Keratinocyte (primary cell): ENCODE measurements at regions not wholly inside any gene's neighbourhood (a gene's known extent, or its start where the extent isn't known, plus 50 kb on each side); places are given as distances from the start of the nearest gene placed in this dataset.

Experiments used
- DNase-seq: peaks from one replicate; pipeline ENCODE4 v3.0.0-alpha.2; 2011; ENCODE audit warnings: low read depth, missing footprints, low spot score
- FAIRE-seq: peaks from 2 replicates; lab custom pipeline; 2011; peaks lifted over from hg19 to GRCh38; lab: Jason Lieb, UNC
- H2AFZ ChIP-seq: 2 replicates; pipeline ENCODE4 v1.6.0; 2012; ENCODE audit warnings: low read length, control low read depth, inconsistent platforms; ENCODE audit not compliant: control insufficient read depth
- H3K27ac ChIP-seq: 2 replicates; pipeline ENCODE4 v1.5.1; 2011; ENCODE audit warnings: low read length; ENCODE audit not compliant: control insufficient read depth, insufficient read depth
- H3K27me3 ChIP-seq: 3 replicates; pipeline ENCODE4 v1.6.0; 2011; ENCODE audit warnings: low read length; ENCODE audit not compliant: control insufficient read depth, insufficient read depth; ENCODE audit errors: extremely low read depth
- H3K36me3 ChIP-seq, 2 experiments: 2 replicates in 1 of 2; 3 replicates in 1 of 2; pipeline ENCODE4 v1.5.1; 2011; ENCODE audit warnings: low read length in 2 of 2, mild to moderate bottlenecking in 1 of 2; ENCODE audit not compliant: control insufficient read depth in 2 of 2, insufficient read depth in 2 of 2; ENCODE audit errors: extremely low read depth in 1 of 2
- H3K4me1 ChIP-seq: 3 replicates; pipeline ENCODE4 v1.5.1; 2011; ENCODE audit warnings: low read length; ENCODE audit not compliant: control insufficient read depth, insufficient read depth; ENCODE audit errors: extremely low read depth
- H3K4me2 ChIP-seq: 3 replicates; pipeline ENCODE4 v1.6.0; 2011; ENCODE audit warnings: low read depth, low read length; ENCODE audit not compliant: control insufficient read depth, insufficient read depth; ENCODE audit errors: extremely low read depth
- H3K4me3 ChIP-seq, 3 experiments: fragments of 200-600 bp in 1 of 3; sonication (generic) in 1 of 3; 2 replicates in 2 of 3; 3 replicates in 1 of 3; pipeline ENCODE4 v1.5.1; 2011 to 2016; ENCODE audit warnings: low read length in 3 of 3, mild to moderate bottlenecking in 3 of 3, control low read depth in 2 of 3, inconsistent platforms in 1 of 3, low read depth in 1 of 3, mixed read lengths in 1 of 3, mixed run types in 1 of 3, moderate library complexity in 1 of 3; ENCODE audit not compliant: control insufficient read depth in 2 of 3, insufficient read depth in 2 of 3; ENCODE audit errors: extremely low read depth in 1 of 3
- H3K79me2 ChIP-seq: 2 replicates; pipeline ENCODE4 v1.6.0; 2012; ENCODE audit warnings: low read length; ENCODE audit not compliant: control insufficient read depth, insufficient read depth
- H3K9ac ChIP-seq: 3 replicates; pipeline ENCODE4 v1.6.0; 2011; ENCODE audit warnings: low read length; ENCODE audit not compliant: control insufficient read depth, insufficient read depth; ENCODE audit errors: extremely low read depth
- H3K9me1 ChIP-seq: 3 replicates; pipeline ENCODE4 v1.6.0; 2011; ENCODE audit warnings: low read length; ENCODE audit not compliant: control insufficient read depth, insufficient read depth; ENCODE audit errors: extremely low read depth
- H3K9me3 ChIP-seq: 2 replicates; pipeline ENCODE4 v1.5.1; 2012; ENCODE audit warnings: low read depth, low read length; ENCODE audit not compliant: control insufficient read depth
- H4K20me1 ChIP-seq: 3 replicates; pipeline ENCODE4 v1.6.0; 2011; ENCODE audit warnings: low read length; ENCODE audit not compliant: control insufficient read depth, insufficient read depth; ENCODE audit errors: extremely low read depth
- CTCF ChIP-seq, 3 experiments: IDR thresholded peaks in 1 of 3; conservative IDR thresholded peaks in 1 of 3; optimal IDR thresholded peaks in 1 of 3; 2 replicates in 2 of 3; 3 replicates in 1 of 3; pipeline versions ENCODE3 to v1.5.1; 2011; ENCODE audit warnings: low read length in 3 of 3, mild to moderate bottlenecking in 3 of 3, moderate library complexity in 2 of 3, control low read depth in 1 of 3, inconsistent platforms in 1 of 3; ENCODE audit not compliant: insufficient read depth in 2 of 3; ENCODE audit errors: extremely low read depth in 1 of 3
- EZH2 ChIP-seq: IDR thresholded peaks from one replicate; pipeline ENCODE4 v1.6.1; 2012; ENCODE audit warnings: inconsistent platforms, mild to moderate bottlenecking, low read length, moderate library complexity
- dilution Hi-C: fragments of 300-500 bp; cut with MboI; formaldehyde crosslinking; loops from one replicate; pipeline ENCODE4 v1.7.0; 2020; ENCODE audit warnings: low sequenced_read_pairs; ENCODE audit not compliant: extremely low pct_ligation_motif_present

GRCh38 chr3:38970851-38971638, 80.7 kb downstream of the SCN11A start:
- Histone ChIP-seq H2AFZ (no peak overlapping the region), H3K79me2 (no peaks in the 10 kb centered on the region), H3K27me3 (no peaks in the 10 kb centered on the region), H3K9ac (no peak overlapping the region), H3K36me3 (no peaks in the 10 kb centered on the region), H3K9me3 (peaks cover 7% of the 10 kb centered on the region), H3K27ac (no peak overlapping the region), H3K4me3 (no peak overlapping the region), H4K20me1 (no peaks in the 10 kb centered on the region), H3K4me2 (no peak overlapping the region), H3K9me1 (no peaks in the 10 kb centered on the region), H3K4me1 (peaks cover 4% of the 10 kb centered on the region)
- FAIRE-seq (no peak), DNase-seq (no peak)
- TF ChIP-seq CTCF (optimal IDR thresholded peaks at IDR 0.05 in 1 of 3, IDR thresholded peaks at IDR 0.05 in 1 of 3, conservative IDR thresholded peaks at IDR 0.05 in 1 of 3; ENCODE audit: extremely low read depth in 1 of 3, insufficient read depth in 2 of 3, low read length in 3 of 3) (no peak), EZH2 (no peak)
- dilution Hi-C loops = no loop called here

GRCh38 chr3:38969317-38970235, 82.2 kb downstream of the SCN11A start:
- TF ChIP-seq CTCF (optimal IDR thresholded peaks at IDR 0.05 in 1 of 3, IDR thresholded peaks at IDR 0.05 in 1 of 3, conservative IDR thresholded peaks at IDR 0.05 in 1 of 3; ENCODE audit: extremely low read depth in 1 of 3, insufficient read depth in 2 of 3, low read length in 3 of 3) (no peak), EZH2 (no peak)
- Histone ChIP-seq H2AFZ (no peak overlapping the region), H4K20me1 (no peaks in the 10 kb centered on the region), H3K4me1 (peaks cover 4% of the 10 kb centered on the region), H3K4me3 (no peak overlapping the region), H3K27ac (no peak overlapping the region), H3K4me2 (no peak overlapping the region), H3K9ac (no peak overlapping the region), H3K36me3 (no peaks in the 10 kb centered on the region), H3K9me3 (peaks cover 7% of the 10 kb centered on the region), H3K27me3 (no peaks in the 10 kb centered on the region), H3K79me2 (no peaks in the 10 kb centered on the region), H3K9me1 (no peaks in the 10 kb centered on the region)
- dilution Hi-C loops = no loop called here
- DNase-seq = no peak
- no peak for FAIRE-seq
